ENCODE measurements at regions not wholly inside any gene's neighbourhood (a gene's known extent, or its start where the extent isn't known, plus 50 kb on each side); places are given as distances from the start of the nearest gene placed in this dataset.

- WGBS, 2 donors: 68 to 70% methylated on average over 2 of the region's 2 CpGs
- TF ChIP-seq CTCF (IDR thresholded peaks at IDR 0.05) (no peak), POLR2A (IDR thresholded peaks at IDR 0.05) (no peak)
- intact Hi-C loops (cut with DNase I; ENCODE audit: low total_unique reads): no loop called here
- no peak for DNase-seq (ENCODE audit: low spot score in 2 of 2)
- no peak overlapping the region for H3K4me3 ChIP-seq (ENCODE audit: low read depth, poor library complexity, severe bottlenecking)
These were observed 99.2 kb upstream of the ACTBL2 start for GRCh38 chr5:57581772-57582171.

GRCh38 chr5:57581222-57581621, 98.6 kb upstream of the ACTBL2 start:
- no peak for DNase-seq (ENCODE audit: low spot score in 2 of 2)
- WGBS, 2 donors: 84 to 87% methylated on average over 4 of the region's 4 CpGs
- intact Hi-C loops (cut with DNase I; ENCODE audit: low total_unique reads): no loop called here
- H3K4me3 ChIP-seq (ENCODE audit: low read depth, poor library complexity, severe bottlenecking): no peak overlapping the region
- TF ChIP-seq POLR2A (IDR thresholded peaks at IDR 0.05): no peak

- H3K4me3 ChIP-seq (ENCODE audit: low read depth, poor library complexity, severe bottlenecking): no peak overlapping the region
- no peak for DNase-seq (ENCODE audit: low spot score in 2 of 2)
- intact Hi-C loops (cut with DNase I; ENCODE audit: low total_unique reads): no loop called here
- no peak for TF ChIP-seq CTCF (IDR thresholded peaks at IDR 0.05)
- TF ChIP-seq POLR2A (IDR thresholded peaks at IDR 0.05): no peak
- WGBS, 2 donors: 73 to 81% methylated on average over 8 of the region's 8 CpGs
These were observed 95.0 kb upstream of the ACTBL2 start for GRCh38 chr5:57577432-57578175.

- H3K4me3 ChIP-seq (ENCODE audit: low read depth, poor library complexity, severe bottlenecking): no peak overlapping the region
- DNase-seq (ENCODE audit: low spot score in 2 of 2): no peak
- intact Hi-C loops (cut with DNase I; ENCODE audit: low total_unique reads): no loop called here
- no peak for TF ChIP-seq CTCF (IDR thresholded peaks at IDR 0.05)
- TF ChIP-seq POLR2A (IDR thresholded peaks at IDR 0.05): no peak
- 77% methylated on average over 6 of the region's 6 CpGs for WGBS, 2 donors
These were observed 93.7 kb upstream of the ACTBL2 start for GRCh38 chr5:57576317-57576716.

- intact Hi-C loops (cut with DNase I; ENCODE audit: low total_unique reads): no loop called here
- no peak for DNase-seq (ENCODE audit: low spot score in 2 of 2)
- 86 to 88% methylated on average over 9 of the region's 9 CpGs for WGBS, 2 donors
- no peak overlapping the region for H3K4me3 ChIP-seq (ENCODE audit: low read depth, poor library complexity, severe bottlenecking)
- no peak for TF ChIP-seq CTCF (IDR thresholded peaks at IDR 0.05)
- TF ChIP-seq POLR2A (IDR thresholded peaks at IDR 0.05): no peak
These were observed 93.2 kb upstream of the ACTBL2 start for GRCh38 chr5:57575839-57576238.

- intact Hi-C loops (cut with DNase I; ENCODE audit: low total_unique reads): no loop called here
- TF ChIP-seq CTCF (IDR thresholded peaks at IDR 0.05) (no peak), POLR2A (IDR thresholded peaks at IDR 0.05) (no peak)
- DNase-seq (ENCODE audit: low spot score in 2 of 2): no peak
- no peak overlapping the region for H3K4me3 ChIP-seq (ENCODE audit: low read depth, poor library complexity, severe bottlenecking)
These were observed 89.8 kb upstream of the ACTBL2 start for GRCh38 chr5:57572461-57572860.

Measured in lower leg skin (tissue), 4 donors.